T-cell (primary cell): ENCODE measurements at regions not wholly inside any gene's neighbourhood (a gene's known extent, or its start where the extent isn't known, plus 50 kb on each side); places are given as distances from the start of the nearest gene placed in this dataset.

ENCODE experiments used
- ATAC-seq, 4 experiments: fragments of 200-7000 bp in 3 of 4; fragments of 150-1000 bp in 1 of 4; cut with Tn5 transposase; replicated peaks in 1 of 4; 1 replicate in 3 of 4; 2 replicates in 1 of 4; pipeline ENCODE4 v1.10.0; 2021; ENCODE audit warnings: moderate library complexity in 3 of 4, mild to moderate bottlenecking in 2 of 4, moderate number of reproducible peaks in 1 of 4
- CTCF ChIA-PET, 2 donors: fragments of 300-600 bp; sonication (Branson Sonifier 250); formaldehyde crosslinking; loops; one replicate each; lab custom pipeline; 2022; ENCODE audit warnings: antibody characterized with exemption in 2 of 2; lab: Charles Lee
- POLR2A ChIA-PET, 2 donors: fragments of 300-600 bp; sonication (Branson Sonifier 250); formaldehyde crosslinking; loops; one replicate each; lab custom pipeline; 2022; ENCODE audit warnings: antibody characterized with exemption in 2 of 2; lab: Charles Lee
- DNase-seq, 35 experiments: peaks; one replicate each; pipeline versions ENCODE4 v3.0.0 to v3.0.0-alpha.2; 2013 to 2023
- H3K27ac ChIP-seq: one replicate; pipeline ENCODE4 v1.5.1; 2013; ENCODE audit warnings: low read length
- H3K27me3 ChIP-seq, 2 experiments: replicated peaks in 1 of 2; 1 replicate in 1 of 2; 2 replicates in 1 of 2; pipeline versions ENCODE4 v1.6.1 to v1.7.0; 2013; ENCODE audit warnings: low read length in 1 of 2, mixed read lengths in 1 of 2; ENCODE audit not compliant: control insufficient read depth in 2 of 2, insufficient read depth in 2 of 2; ENCODE audit errors: extremely low read depth in 1 of 2
- H3K36me3 ChIP-seq, 2 donors: 1 replicate in 1 of 2; 2 replicates in 1 of 2; pipeline versions ENCODE4 v1.6.1 to v1.7.0; 2013; ENCODE audit warnings: low read length in 1 of 2; ENCODE audit not compliant: control insufficient read depth in 2 of 2, insufficient read depth in 1 of 2; ENCODE audit errors: extremely low read depth in 1 of 2
- H3K4me1 ChIP-seq, 2 experiments: 1 replicate in 1 of 2; 2 replicates in 1 of 2; pipeline versions ENCODE4 v1.6.1 to v1.7.0; 2013; ENCODE audit warnings: low read length in 2 of 2, mixed read lengths in 1 of 2; ENCODE audit not compliant: insufficient read depth in 2 of 2, control insufficient read depth in 1 of 2; ENCODE audit errors: extremely low read depth in 1 of 2
- H3K4me3 ChIP-seq, 2 donors: 1 replicate in 1 of 2; 2 replicates in 1 of 2; pipeline versions ENCODE4 v1.5.1 to v1.7.0; 2013; ENCODE audit warnings: mild to moderate bottlenecking in 2 of 2, low read length in 1 of 2, moderate library complexity in 1 of 2; ENCODE audit not compliant: control insufficient read depth in 1 of 2; ENCODE audit errors: extremely low read depth in 1 of 2
- H3K9me3 ChIP-seq: 2 replicates; pipeline ENCODE4 v1.7.0; 2013
- H3K27ac Mint-ChIP-seq, 2 donors: one replicate each; pipeline ENCODE4 v1.8.0; 2020 to 2021; ENCODE audit warnings: mild to moderate bottlenecking in 2 of 2, mixed read lengths in 2 of 2
- H3K27me3 Mint-ChIP-seq, 2 donors: one replicate each; pipeline ENCODE4 v1.8.0; 2021 to 2022; ENCODE audit warnings: mixed read lengths in 2 of 2
- H3K36me3 Mint-ChIP-seq: one replicate; pipeline ENCODE4 v1.8.0; 2021; ENCODE audit warnings: mixed read lengths
- H3K4me1 Mint-ChIP-seq, 3 donors: one replicate each; pipeline ENCODE4 v1.8.0; 2020 to 2022; ENCODE audit warnings: mixed read lengths in 3 of 3, mild to moderate bottlenecking in 1 of 3
- H3K4me3 Mint-ChIP-seq, 3 donors: one replicate each; pipeline ENCODE4 v1.8.0; 2020 to 2022; ENCODE audit warnings: mild to moderate bottlenecking in 3 of 3, mixed read lengths in 3 of 3, moderate library complexity in 3 of 3
- H3K9me3 Mint-ChIP-seq, 3 donors: one replicate each; pipeline ENCODE4 v1.8.0; 2020 to 2022; ENCODE audit warnings: mixed read lengths in 3 of 3
- WGBS: methylation state at CpG from one replicate; pipeline ENCODE4 v1.1.5; 2013; ENCODE audit warnings: missing lambda C conversion rate; ENCODE audit not compliant: insufficient coverage; 5-methylcytosine and 5-hydroxymethylcytosine counted together

GRCh38 chr16:62978451-62978850 lies 942.2 kb upstream of the CDH8 start:
- Histone ChIP-seq H3K4me1 (no peaks in the 10 kb centered on the region), H3K36me3 (no peaks in the 10 kb centered on the region), H3K27ac (no peak overlapping the region), H3K4me3 (no peak overlapping the region), H3K27me3 (no peaks in the 10 kb centered on the region), H3K9me3 (peaks cover 2% of the 10 kb centered on the region)
- no peak overlapping the region for H3K4me3 Mint-ChIP-seq
- ATAC-seq = no peak
- H3K27ac Mint-ChIP-seq = no peak overlapping the region
- CTCF ChIA-PET = no interaction called here
- POLR2A ChIA-PET = no interaction called here
- no peaks in the 10 kb centered on the region for H3K36me3 Mint-ChIP-seq
- no peaks in the 10 kb centered on the region for H3K27me3 Mint-ChIP-seq
- no peak for DNase-seq
- H3K4me1 Mint-ChIP-seq = no peaks in the 10 kb centered on the region
- H3K9me3 Mint-ChIP-seq = peaks cover 9 to 32% (median 22%) of the 10 kb centered on the region in 3 donors

DNA sequence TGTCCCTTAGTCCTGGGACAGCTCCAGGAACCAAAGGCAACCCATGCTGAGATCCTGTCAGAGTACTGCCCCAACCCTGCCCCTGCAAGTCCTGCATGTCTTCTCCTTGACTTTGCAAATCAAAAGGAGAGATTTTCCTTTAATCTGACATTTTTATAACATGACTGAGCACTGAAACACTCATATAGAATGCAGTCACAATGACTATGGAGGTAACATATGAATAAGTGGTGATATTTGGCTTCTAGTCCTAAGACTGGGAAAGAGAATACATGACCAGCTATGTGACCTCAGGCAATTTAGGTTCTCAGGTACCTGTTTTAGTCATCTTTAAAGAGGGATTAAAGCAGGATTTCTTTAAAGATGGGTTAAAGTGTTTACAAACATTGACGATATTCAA lies 941.6 kb upstream of the CDH8 start:
- H3K4me3 ChIP-seq = no peak overlapping the region
- WGBS = 100% methylated on average over 1 of the region's 1 CpG
- no peaks in the 10 kb centered on the region for H3K4me1 Mint-ChIP-seq
- H3K36me3 Mint-ChIP-seq = no peaks in the 10 kb centered on the region
- H3K27ac Mint-ChIP-seq = no peak overlapping the region
- no peak overlapping the region for H3K27ac ChIP-seq
- peaks cover 9 to 34% (median 24%) of the 10 kb centered on the region in 3 donors for H3K9me3 Mint-ChIP-seq
- peaks cover 2% of the 10 kb centered on the region for H3K9me3 ChIP-seq
- POLR2A ChIA-PET = no interaction called here
- H3K36me3 ChIP-seq = no peaks in the 10 kb centered on the region
- H3K27me3 Mint-ChIP-seq = no peaks in the 10 kb centered on the region
- H3K4me3 Mint-ChIP-seq = no peak overlapping the region
- H3K27me3 ChIP-seq = no peaks in the 10 kb centered on the region
- ATAC-seq = no peak
- CTCF ChIA-PET = no interaction called here
- DNase-seq = no peak
- H3K4me1 ChIP-seq = no peaks in the 10 kb centered on the region

- DNase-seq (no peak), ATAC-seq (no peak)
- H3K4me3 Mint-ChIP-seq = no peak overlapping the region
- ChIA-PET CTCF (no interaction called here), POLR2A (interaction anchor here in 1 of 2 donors (0.6 kb wide), 1 partner anchor 783 kb away, joined by 3 read pairs; no protein-coding TSS in a partner anchor)
- Histone ChIP-seq H3K36me3 (no peaks in the 10 kb centered on the region), H3K9me3 (peaks cover 6% of the 10 kb centered on the region), H3K4me3 (no peak overlapping the region), H3K4me1 (no peaks in the 10 kb centered on the region), H3K27me3 (no peaks in the 10 kb centered on the region), H3K27ac (no peak overlapping the region)
- no peak overlapping the region for H3K27ac Mint-ChIP-seq
- H3K27me3 Mint-ChIP-seq = no peaks in the 10 kb centered on the region
- H3K4me1 Mint-ChIP-seq = no peaks in the 10 kb centered on the region
- peaks cover 14 to 38% (median 27%) of the 10 kb centered on the region in 3 donors for H3K9me3 Mint-ChIP-seq
- WGBS = 100% methylated on average over 1 of the region's 1 CpG
- no peaks in the 10 kb centered on the region for H3K36me3 Mint-ChIP-seq
Measured at GRCh38 chr16:62974424-62974823, 938.2 kb upstream of the CDH8 start.

GRCh38 chr16:62970851-62971250 lies 934.6 kb upstream of the CDH8 start:
- no peaks in the 10 kb centered on the region for H3K4me1 Mint-ChIP-seq
- no peaks in the 10 kb centered on the region for H3K27me3 Mint-ChIP-seq
- no peak for ATAC-seq
- H3K36me3 ChIP-seq = no peaks in the 10 kb centered on the region
- no peak for DNase-seq
- peaks cover 6% of the 10 kb centered on the region for H3K9me3 ChIP-seq
- ChIA-PET CTCF (no interaction called here), POLR2A (no interaction called here)
- H3K27ac Mint-ChIP-seq = no peak overlapping the region
- H3K4me1 ChIP-seq = no peaks in the 10 kb centered on the region
- no peak overlapping the region for H3K4me3 ChIP-seq
- H3K27me3 ChIP-seq = no peaks in the 10 kb centered on the region
- no peak overlapping the region for H3K4me3 Mint-ChIP-seq
- H3K27ac ChIP-seq = no peak overlapping the region
- H3K9me3 Mint-ChIP-seq = peaks cover 7 to 26% (median 13%) of the 10 kb centered on the region in 3 donors
- H3K36me3 Mint-ChIP-seq = no peaks in the 10 kb centered on the region

GRCh38 chr16:62969711-62970318 lies 933.6 kb upstream of the CDH8 start:
- Histone ChIP-seq H3K4me3 (no peak overlapping the region), H3K9me3 (peaks cover 6% of the 10 kb centered on the region), H3K36me3 (no peaks in the 10 kb centered on the region), H3K27ac (no peak overlapping the region), H3K4me1 (no peaks in the 10 kb centered on the region), H3K27me3 (no peaks in the 10 kb centered on the region)
- ChIA-PET CTCF (no interaction called here), POLR2A (no interaction called here)
- Mint-ChIP-seq H3K4me1 (no peaks in the 10 kb centered on the region), H3K4me3 (no peak overlapping the region), H3K27me3 (no peaks in the 10 kb centered on the region), H3K36me3 (no peaks in the 10 kb centered on the region), H3K27ac (no peak overlapping the region), H3K9me3 (peaks cover 8 to 21% (median 12%) of the 10 kb centered on the region in 3 donors)
- DNase-seq (no peak), ATAC-seq (no peak)

DNA sequence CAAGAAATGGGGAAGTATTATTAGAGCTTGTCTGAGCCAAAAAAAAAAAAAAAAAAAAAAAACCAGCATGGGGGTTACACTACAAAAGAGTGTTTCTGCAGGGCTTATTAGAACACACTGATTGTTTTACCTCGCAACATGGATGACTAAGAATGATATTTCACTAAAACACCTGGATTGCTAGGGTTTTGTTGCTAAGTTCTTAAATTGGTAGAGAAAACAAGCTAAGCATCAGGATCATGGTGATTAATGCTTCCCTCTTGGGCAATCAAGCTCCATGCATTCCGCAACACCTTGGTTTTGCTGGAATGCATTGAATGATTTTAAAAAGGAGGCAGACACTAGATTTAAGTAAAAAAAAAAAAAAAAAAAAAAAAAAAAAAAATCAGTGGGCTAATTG lies 931.4 kb upstream of the CDH8 start:
- no peaks in the 10 kb centered on the region for H3K4me1 ChIP-seq
- no peaks in the 10 kb centered on the region for H3K27me3 Mint-ChIP-seq

GRCh38 chr16:62967163-62967562 lies 930.9 kb upstream of the CDH8 start:
- 71% methylated on average over 1 of the region's 3 CpGs for WGBS
- Mint-ChIP-seq H3K27ac (no peak overlapping the region), H3K4me3 (no peak overlapping the region), H3K27me3 (no peaks in the 10 kb centered on the region), H3K36me3 (no peaks in the 10 kb centered on the region), H3K4me1 (no peaks in the 10 kb centered on the region), H3K9me3 (peaks cover 3 to 21% (median 17%) of the 10 kb centered on the region in 3 donors)
- Histone ChIP-seq H3K4me1 (no peaks in the 10 kb centered on the region), H3K4me3 (no peak overlapping the region), H3K9me3 (peaks cover 3% of the 10 kb centered on the region), H3K27ac (no peak overlapping the region), H3K36me3 (no peaks in the 10 kb centered on the region), H3K27me3 (no peaks in the 10 kb centered on the region)
- ChIA-PET CTCF (no interaction called here), POLR2A (no interaction called here)
- no peak for DNase-seq
- no peak for ATAC-seq

More for the DNA sequence above, 931.4 kb upstream of the CDH8 start:
- ATAC-seq (no peak), DNase-seq (no peak)
- Mint-ChIP-seq H3K9me3 (peaks cover 6 to 16% (median 16%) of the 10 kb centered on the region in 3 donors), H3K4me3 (no peak overlapping the region), H3K4me1 (no peaks in the 10 kb centered on the region), H3K36me3 (no peaks in the 10 kb centered on the region), H3K27ac (no peak overlapping the region)
- H3K9me3 ChIP-seq = peaks cover 3% of the 10 kb centered on the region
- H3K36me3 ChIP-seq = no peaks in the 10 kb centered on the region
- ChIA-PET POLR2A (no interaction called here), CTCF (no interaction called here)
- no peak overlapping the region for H3K4me3 ChIP-seq
- no peak overlapping the region for H3K27ac ChIP-seq
- H3K27me3 ChIP-seq = no peaks in the 10 kb centered on the region
- no CpG with 5 or more reads among the region's 2 CpGs for WGBS
